ENCODE measurements at regions not wholly inside any gene's neighbourhood (a gene's known extent, or its start where the extent isn't known, plus 50 kb on each side); places are given as distances from the start of the nearest gene placed in this dataset.

DNA sequence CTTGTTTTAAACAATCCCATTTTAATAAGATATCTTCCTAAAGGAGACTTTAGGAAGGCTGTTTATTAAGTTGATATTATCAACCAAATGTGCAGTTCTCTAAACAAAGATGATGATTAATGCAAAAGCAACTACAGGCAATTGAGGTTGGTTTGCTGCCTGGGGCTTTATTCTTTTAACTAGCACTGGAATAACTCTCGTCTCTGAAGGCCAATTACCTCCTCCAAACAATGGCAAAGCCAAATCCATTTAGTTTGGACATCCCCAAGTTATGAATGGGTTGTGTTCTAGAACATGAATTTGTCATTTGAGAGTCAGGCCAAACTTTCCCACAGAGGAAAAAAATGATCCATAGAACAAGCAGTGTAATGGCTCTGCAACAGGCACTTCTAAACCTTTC, 114.1 kb downstream of the SLC16A9 start:
- TF ChIP-seq POLR2A (IDR thresholded peaks at IDR 0.05) = no peak
- TF ChIP-seq, protein P1, sequence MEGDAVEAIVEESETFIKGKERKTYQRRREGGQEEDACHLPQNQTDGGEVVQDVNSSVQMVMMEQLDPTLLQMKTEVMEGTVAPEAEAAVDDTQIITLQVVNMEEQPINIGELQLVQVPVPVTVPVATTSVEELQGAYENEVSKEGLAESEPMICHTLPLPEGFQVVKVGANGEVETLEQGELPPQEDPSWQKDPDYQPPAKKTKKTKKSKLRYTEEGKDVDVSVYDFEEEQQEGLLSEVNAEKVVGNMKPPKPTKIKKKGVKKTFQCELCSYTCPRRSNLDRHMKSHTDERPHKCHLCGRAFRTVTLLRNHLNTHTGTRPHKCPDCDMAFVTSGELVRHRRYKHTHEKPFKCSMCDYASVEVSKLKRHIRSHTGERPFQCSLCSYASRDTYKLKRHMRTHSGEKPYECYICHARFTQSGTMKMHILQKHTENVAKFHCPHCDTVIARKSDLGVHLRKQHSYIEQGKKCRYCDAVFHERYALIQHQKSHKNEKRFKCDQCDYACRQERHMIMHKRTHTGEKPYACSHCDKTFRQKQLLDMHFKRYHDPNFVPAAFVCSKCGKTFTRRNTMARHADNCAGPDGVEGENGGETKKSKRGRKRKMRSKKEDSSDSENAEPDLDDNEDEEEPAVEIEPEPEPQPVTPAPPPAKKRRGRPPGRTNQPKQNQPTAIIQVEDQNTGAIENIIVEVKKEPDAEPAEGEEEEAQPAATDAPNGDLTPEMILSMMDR (IDR thresholded peaks at IDR 0.05) = no peak
- TF ChIP-seq EP300 (IDR thresholded peaks at IDR 0.05) = no peak
- TF ChIP-seq POLR2AphosphoS5 (IDR thresholded peaks at IDR 0.05) = no peak
